ENCODE measurements at regions not wholly inside any gene's neighbourhood (a gene's known extent, or its start where the extent isn't known, plus 50 kb on each side); places are given as distances from the start of the nearest gene placed in this dataset.

GRCh38 chr19:28949535-28949934, 263.4 kb downstream of the UQCRFS1 start:
- H3K9me2 ChIP-seq (replicated peaks; ENCODE audit: low read depth, low read length) = no peaks in the 10 kb centered on the region
- no peak overlapping the region for H3K4me2 ChIP-seq (ENCODE audit: low read depth, low read length, poor library complexity, severe bottlenecking)
- H3K9ac ChIP-seq (ENCODE audit: low read depth, low read length, poor library complexity, severe bottlenecking) = no peak overlapping the region
- H3K4me3 ChIP-seq (ENCODE audit: low read length, poor library complexity, severe bottlenecking) = no peak overlapping the region
- no peaks in the 10 kb centered on the region for H4K20me1 ChIP-seq (ENCODE audit: insufficient read depth, low read length, poor library complexity, severe bottlenecking)
- TF ChIP-seq CTCF (conservative IDR thresholded peaks at IDR 0.05; ENCODE audit: low read length) = no peak
- TF ChIP-seq EZH2phosphoT487 (IDR thresholded peaks at IDR 0.05; ENCODE audit: borderline replicate concordance) = no peak
- no peaks in the 10 kb centered on the region for H3K79me2 ChIP-seq (ENCODE audit: insufficient read depth, low read length)
- H3K9me3 ChIP-seq (ENCODE audit: insufficient read depth, low read depth, low read length) = no peaks in the 10 kb centered on the region; the same call in 1 of the 2 replicates
- H3K4me1 ChIP-seq (ENCODE audit: insufficient read depth, low read length, poor library complexity, severe bottlenecking) = no peaks in the 10 kb centered on the region
- no peaks in the 10 kb centered on the region for H3K36me3 ChIP-seq (ENCODE audit: insufficient read depth, low read length)
- H3F3A ChIP-seq (ENCODE audit: low read depth) = no peaks in the 10 kb centered on the region
- no peak overlapping the region for H2AFZ ChIP-seq (ENCODE audit: low read length)
- no peaks in the 10 kb centered on the region for H3K27me3 ChIP-seq (ENCODE audit: insufficient read depth, low read length, poor library complexity, severe bottlenecking)

- Histone ChIP-seq H3F3A (ENCODE audit: low read depth) (no peaks in the 10 kb centered on the region), H3K9me3 (ENCODE audit: insufficient read depth, low read depth, low read length) (no peaks in the 10 kb centered on the region; the same call in 1 of the 2 replicates), H3K9me2 (replicated peaks; ENCODE audit: low read depth, low read length) (no peaks in the 10 kb centered on the region), H3K27me3 (ENCODE audit: insufficient read depth, low read length, poor library complexity, severe bottlenecking) (no peaks in the 10 kb centered on the region), H3K4me3 (ENCODE audit: low read length, poor library complexity, severe bottlenecking) (no peak overlapping the region), H3K4me1 (ENCODE audit: insufficient read depth, low read length, poor library complexity, severe bottlenecking) (no peaks in the 10 kb centered on the region), H3K9ac (ENCODE audit: low read depth, low read length, poor library complexity, severe bottlenecking) (no peak overlapping the region), H4K20me1 (ENCODE audit: insufficient read depth, low read length, poor library complexity, severe bottlenecking) (no peaks in the 10 kb centered on the region), H3K79me2 (ENCODE audit: insufficient read depth, low read length) (no peaks in the 10 kb centered on the region), H3K36me3 (ENCODE audit: insufficient read depth, low read length) (no peaks in the 10 kb centered on the region), H2AFZ (ENCODE audit: low read length) (no peak overlapping the region), H3K4me2 (ENCODE audit: low read depth, low read length, poor library complexity, severe bottlenecking) (no peak overlapping the region)
- TF ChIP-seq CTCF (conservative IDR thresholded peaks at IDR 0.05; ENCODE audit: low read length) (no peak), EZH2phosphoT487 (IDR thresholded peaks at IDR 0.05; ENCODE audit: borderline replicate concordance) (no peak)
Observed at GRCh38 chr19:28949027-28949426, 263.9 kb downstream of the UQCRFS1 start.

DNA sequence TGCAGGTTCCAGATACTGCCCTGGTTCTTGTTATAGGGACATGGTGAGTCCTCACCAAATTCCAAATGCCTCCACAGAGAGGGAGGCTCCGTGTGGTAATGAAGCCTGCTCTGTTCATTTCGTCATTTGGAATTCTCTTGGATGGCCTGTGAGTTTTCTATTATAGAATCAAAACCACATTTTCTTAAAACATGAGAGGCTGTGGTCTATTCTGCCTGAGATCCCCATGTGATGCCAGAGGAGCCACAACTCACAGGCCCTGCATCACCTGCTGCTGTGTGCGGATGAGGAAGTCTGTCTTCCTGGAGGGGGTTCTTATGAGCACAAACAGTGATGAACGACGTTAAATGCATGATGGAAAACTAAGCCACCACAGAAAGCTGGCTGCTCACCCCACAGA, 264.4 kb downstream of the UQCRFS1 start:
- no peak overlapping the region for H3K4me2 ChIP-seq (ENCODE audit: low read depth, low read length, poor library complexity, severe bottlenecking)
- H3K9ac ChIP-seq (ENCODE audit: low read depth, low read length, poor library complexity, severe bottlenecking) = no peak overlapping the region
- no peaks in the 10 kb centered on the region for H3K4me1 ChIP-seq (ENCODE audit: insufficient read depth, low read length, poor library complexity, severe bottlenecking)

More for the DNA sequence above, 264.4 kb downstream of the UQCRFS1 start:
- H3F3A ChIP-seq (ENCODE audit: low read depth) = no peaks in the 10 kb centered on the region
- H3K36me3 ChIP-seq (ENCODE audit: insufficient read depth, low read length) = no peaks in the 10 kb centered on the region
- no peak for TF ChIP-seq EZH2phosphoT487 (IDR thresholded peaks at IDR 0.05; ENCODE audit: borderline replicate concordance)
- no peak for TF ChIP-seq CTCF (conservative IDR thresholded peaks at IDR 0.05; ENCODE audit: low read length)
- H2AFZ ChIP-seq (ENCODE audit: low read length) = no peak overlapping the region
- no peaks in the 10 kb centered on the region for H3K79me2 ChIP-seq (ENCODE audit: insufficient read depth, low read length)
- H3K9me2 ChIP-seq (replicated peaks; ENCODE audit: low read depth, low read length) = no peaks in the 10 kb centered on the region
- H3K9me3 ChIP-seq (ENCODE audit: insufficient read depth, low read depth, low read length) = no peaks in the 10 kb centered on the region
- H3K27me3 ChIP-seq (ENCODE audit: insufficient read depth, low read length, poor library complexity, severe bottlenecking) = no peaks in the 10 kb centered on the region
- no peak overlapping the region for H3K4me3 ChIP-seq (ENCODE audit: low read length, poor library complexity, severe bottlenecking)
- H4K20me1 ChIP-seq (ENCODE audit: insufficient read depth, low read length, poor library complexity, severe bottlenecking) = no peaks in the 10 kb centered on the region

All from Loucy (cell line).